ENCODE measurements at regions not wholly inside any gene's neighbourhood (a gene's known extent, or its start where the extent isn't known, plus 50 kb on each side); places are given as distances from the start of the nearest gene placed in this dataset.

DNA sequence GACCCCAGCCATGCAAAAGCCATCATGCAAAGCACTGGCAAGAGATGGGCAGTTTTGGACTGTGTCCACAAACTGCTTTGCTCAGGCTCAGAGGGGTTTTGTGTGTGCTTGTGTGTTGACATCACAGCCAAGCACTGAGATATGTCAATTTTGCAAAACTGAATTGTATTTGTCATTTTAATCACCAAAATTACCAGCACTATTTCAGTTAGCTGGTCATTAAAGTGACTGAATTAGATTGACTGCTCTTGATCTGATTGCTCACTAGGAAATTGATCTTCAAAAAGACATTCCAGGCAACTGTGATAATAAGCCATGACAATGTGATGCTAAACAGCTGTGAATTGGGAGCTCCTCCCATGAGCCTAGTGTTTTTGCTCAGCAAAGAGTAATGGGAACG is 337.3 kb upstream of the GNPDA2 start:
- TF ChIP-seq, protein P1, sequence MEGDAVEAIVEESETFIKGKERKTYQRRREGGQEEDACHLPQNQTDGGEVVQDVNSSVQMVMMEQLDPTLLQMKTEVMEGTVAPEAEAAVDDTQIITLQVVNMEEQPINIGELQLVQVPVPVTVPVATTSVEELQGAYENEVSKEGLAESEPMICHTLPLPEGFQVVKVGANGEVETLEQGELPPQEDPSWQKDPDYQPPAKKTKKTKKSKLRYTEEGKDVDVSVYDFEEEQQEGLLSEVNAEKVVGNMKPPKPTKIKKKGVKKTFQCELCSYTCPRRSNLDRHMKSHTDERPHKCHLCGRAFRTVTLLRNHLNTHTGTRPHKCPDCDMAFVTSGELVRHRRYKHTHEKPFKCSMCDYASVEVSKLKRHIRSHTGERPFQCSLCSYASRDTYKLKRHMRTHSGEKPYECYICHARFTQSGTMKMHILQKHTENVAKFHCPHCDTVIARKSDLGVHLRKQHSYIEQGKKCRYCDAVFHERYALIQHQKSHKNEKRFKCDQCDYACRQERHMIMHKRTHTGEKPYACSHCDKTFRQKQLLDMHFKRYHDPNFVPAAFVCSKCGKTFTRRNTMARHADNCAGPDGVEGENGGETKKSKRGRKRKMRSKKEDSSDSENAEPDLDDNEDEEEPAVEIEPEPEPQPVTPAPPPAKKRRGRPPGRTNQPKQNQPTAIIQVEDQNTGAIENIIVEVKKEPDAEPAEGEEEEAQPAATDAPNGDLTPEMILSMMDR (IDR thresholded peaks at IDR 0.05; ENCODE audit: low read depth, low read length): no peak
- H3K4me3 ChIP-seq (ENCODE audit: low read depth, low read length): no peak overlapping the region
- in situ Hi-C loops (cut with HindIII; ENCODE audit: low sequenced_read_pairs): no loop called here
- no peak for DNase-seq (ENCODE audit: low read depth, low spot score)

DNA sequence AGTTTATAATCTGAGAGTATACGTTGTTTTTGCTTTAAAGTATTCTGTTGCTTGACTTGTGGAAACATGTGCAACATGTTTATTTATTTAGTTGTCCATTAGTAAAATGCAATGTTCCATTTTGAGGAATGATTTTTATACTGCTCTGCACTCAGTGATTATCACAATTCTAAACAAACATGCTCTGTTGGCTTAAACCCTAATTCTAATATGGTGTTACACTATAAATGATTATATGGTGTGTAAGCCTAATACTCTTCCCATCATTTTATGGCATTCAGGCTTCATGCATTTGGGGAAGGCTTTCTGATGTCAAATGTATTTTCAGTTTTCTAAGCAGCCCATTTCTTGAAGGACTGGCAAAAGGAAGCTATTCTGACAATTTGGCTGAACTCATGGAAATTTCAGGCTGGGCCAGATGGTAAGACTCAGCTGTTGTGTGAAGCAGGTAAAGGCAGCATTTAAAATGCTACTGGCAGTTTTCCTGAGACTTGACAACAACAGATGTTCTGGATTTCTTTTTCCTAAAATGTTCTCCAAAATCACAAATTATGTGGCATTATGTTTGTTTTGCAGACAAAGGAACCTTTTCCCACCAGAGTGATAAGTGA is 336.7 kb upstream of the GNPDA2 start:
- TF ChIP-seq, protein P1 (IDR thresholded peaks at IDR 0.05; ENCODE audit: low read depth, low read length): no peak
- no peak overlapping the region for H3K4me3 ChIP-seq (ENCODE audit: low read depth, low read length)
- DNase-seq (ENCODE audit: low read depth, low spot score): no peak
- in situ Hi-C loops (cut with HindIII; ENCODE audit: low sequenced_read_pairs): no loop called here

DNA sequence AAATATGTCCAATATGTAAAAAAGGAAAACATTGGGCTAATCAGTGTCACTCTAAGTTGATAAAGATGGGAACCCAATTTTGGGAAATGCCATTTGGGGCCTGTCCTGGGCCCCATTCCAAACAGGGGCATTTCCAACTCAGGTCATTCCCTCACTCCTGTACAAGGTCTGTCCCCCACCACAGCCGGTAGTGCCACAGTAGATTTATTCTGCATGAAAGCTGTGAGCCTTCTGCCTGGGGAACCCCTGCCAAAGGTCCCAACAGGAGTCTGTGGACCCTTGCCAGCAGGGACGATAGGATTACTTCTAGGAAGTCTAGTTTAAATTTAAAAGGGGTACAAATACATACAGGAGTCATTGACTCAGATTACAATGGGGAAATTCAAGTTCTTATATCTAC is 317.6 kb upstream of the GNPDA2 start:
- DNase-seq (ENCODE audit: low read depth, low spot score): no peak
- in situ Hi-C loops (cut with HindIII; ENCODE audit: low sequenced_read_pairs): no loop called here
- no peak overlapping the region for H3K4me3 ChIP-seq (ENCODE audit: low read depth, low read length)
- TF ChIP-seq, protein P1 (IDR thresholded peaks at IDR 0.05; ENCODE audit: low read depth, low read length): no peak

DNA sequence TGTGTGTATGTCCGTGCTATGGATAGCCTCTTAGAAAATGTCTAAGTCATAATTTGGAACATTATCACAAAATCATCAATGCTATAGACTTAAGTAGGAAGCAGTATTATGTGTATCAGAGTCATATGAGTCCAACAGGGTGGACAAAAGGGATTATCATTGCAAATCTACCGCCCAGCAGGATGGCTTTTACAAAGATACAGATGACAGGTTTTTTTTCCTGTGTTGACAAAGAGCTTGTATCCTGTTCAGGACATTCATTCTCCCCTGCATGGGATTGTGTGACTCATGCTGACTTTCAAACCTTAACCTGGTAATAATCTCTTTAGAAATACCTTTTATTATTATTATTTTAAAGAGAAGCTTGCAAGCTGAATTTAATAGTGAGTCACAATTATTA is 310.3 kb upstream of the GNPDA2 start:
- no peak overlapping the region for H3K4me3 ChIP-seq (ENCODE audit: low read depth, low read length)
- no peak for DNase-seq (ENCODE audit: low read depth, low spot score)
- in situ Hi-C loops (cut with HindIII; ENCODE audit: low sequenced_read_pairs): no loop called here
- TF ChIP-seq, protein P1 (IDR thresholded peaks at IDR 0.05; ENCODE audit: low read depth, low read length): no peak

DNA sequence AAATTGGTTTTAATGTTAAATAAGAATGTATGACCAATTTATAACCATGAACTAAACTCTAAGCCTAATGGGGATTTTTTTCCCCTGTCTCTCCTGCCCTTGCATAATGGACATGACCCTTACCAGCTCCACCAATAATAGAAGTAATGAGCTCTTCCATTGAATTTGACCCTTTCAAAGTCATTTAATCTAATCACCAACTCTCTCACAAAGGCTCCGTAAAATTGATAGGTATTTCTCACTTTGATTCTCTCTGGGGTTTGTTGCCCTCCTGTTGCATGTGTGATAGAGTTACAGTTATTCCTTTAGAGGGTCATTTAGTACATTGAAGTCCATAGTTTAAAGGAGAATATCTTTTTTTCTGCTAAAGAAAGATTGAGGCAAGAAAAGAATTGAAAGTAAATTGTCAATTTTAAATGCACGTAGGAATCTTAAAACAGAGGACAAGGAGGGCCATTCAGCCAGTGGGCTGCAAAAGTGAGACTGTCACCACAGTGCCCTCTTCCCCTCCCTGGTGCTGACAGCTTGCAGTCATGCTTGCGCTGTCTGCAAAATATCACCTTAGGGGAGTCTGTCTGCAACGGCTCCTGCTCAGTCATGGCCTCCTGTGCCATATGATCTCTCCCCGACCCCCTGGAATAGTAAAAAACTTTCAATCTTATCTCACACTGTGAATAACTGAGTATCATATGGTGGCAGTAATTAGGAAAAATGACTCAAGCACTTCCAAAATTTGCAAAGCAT is 307.5 kb upstream of the GNPDA2 start:
- H3K4me3 ChIP-seq (ENCODE audit: low read depth, low read length): no peak overlapping the region
- in situ Hi-C loops (cut with HindIII; ENCODE audit: low sequenced_read_pairs): no loop called here
- DNase-seq (ENCODE audit: low read depth, low spot score): no peak
- TF ChIP-seq, protein P1 (IDR thresholded peaks at IDR 0.05; ENCODE audit: low read depth, low read length): no peak

DNA sequence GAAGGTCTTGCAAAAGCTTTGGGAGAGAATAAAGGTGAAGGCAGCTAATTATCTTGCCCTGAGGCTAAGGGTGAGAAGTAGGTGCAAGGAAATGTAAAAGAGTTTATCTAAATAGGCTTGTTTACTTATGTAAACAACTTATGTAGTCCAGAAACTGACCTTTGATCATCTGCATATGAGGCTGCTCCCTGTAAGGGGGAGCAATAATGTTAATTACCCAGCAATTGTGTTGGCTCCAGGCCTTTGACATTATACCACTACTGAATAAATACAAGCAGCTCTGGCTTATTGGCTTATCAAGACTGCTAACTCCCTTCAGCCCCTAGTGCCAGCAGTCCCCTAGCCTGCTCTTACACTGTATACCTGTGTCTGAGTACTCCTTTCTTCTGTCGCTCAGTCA is 303.7 kb upstream of the GNPDA2 start:
- DNase-seq (ENCODE audit: low read depth, low spot score): no peak
- TF ChIP-seq, protein P1 (IDR thresholded peaks at IDR 0.05; ENCODE audit: low read depth, low read length): no peak
- in situ Hi-C loops (cut with HindIII; ENCODE audit: low sequenced_read_pairs): no loop called here
- H3K4me3 ChIP-seq (ENCODE audit: low read depth, low read length): no peak overlapping the region
